NT2/D1 (cell line): ENCODE measurements at regions not wholly inside any gene's neighbourhood (a gene's known extent, or its start where the extent isn't known, plus 50 kb on each side); places are given as distances from the start of the nearest gene placed in this dataset.

ENCODE experiments used
- SUZ12 ChIP-seq: IDR thresholded peaks from 2 replicates; pipeline ENCODE4 v1.6.1; 2011; ENCODE audit not compliant: insufficient read length, insufficient read depth; ENCODE audit errors: extremely low read depth
- YY1 ChIP-seq: IDR thresholded peaks from 2 replicates; pipeline ENCODE4 v1.6.1; 2011; ENCODE audit not compliant: insufficient read length, insufficient read depth
- ZNF274 ChIP-seq: IDR thresholded peaks from 2 replicates; pipeline ENCODE4 v1.6.1; 2011; ENCODE audit warnings: mild to moderate bottlenecking, low read depth, low read length

GRCh38 chr17:62876673-62877405 is 68.7 kb upstream of the MARCHF10 start:
- TF ChIP-seq SUZ12 (no peak), YY1 (no peak), ZNF274 (no peak)
